ENCODE measurements at regions not wholly inside any gene's neighbourhood (a gene's known extent, or its start where the extent isn't known, plus 50 kb on each side); places are given as distances from the start of the nearest gene placed in this dataset.
"Not testable (repeated sequence)": the region's sequence is repeated elsewhere in the genome, so short reads cannot be mapped to it uniquely, and the experiment has no call there.

DNA sequence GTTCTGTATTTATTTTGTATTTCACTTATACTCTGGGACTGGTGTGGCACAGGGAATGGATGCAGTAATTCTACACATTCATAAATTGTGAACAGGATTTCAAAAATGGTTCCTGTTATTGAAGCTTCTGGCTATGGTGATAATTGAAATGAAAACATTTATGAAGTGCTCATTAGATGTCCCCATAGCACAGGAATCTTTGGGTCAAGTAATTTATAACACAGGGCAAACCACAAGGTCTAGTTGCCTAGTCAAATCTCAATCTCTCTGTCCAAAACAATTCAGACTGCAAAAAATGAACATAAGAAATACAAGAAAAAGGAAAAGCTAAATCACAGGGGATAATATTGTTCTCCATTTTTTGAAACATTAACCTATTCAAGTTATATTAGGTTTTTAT lies 117.5 kb upstream of the PTPRG start:
- DNase-seq (ENCODE audit: low read depth in 3 of 3) = no peak

DNA sequence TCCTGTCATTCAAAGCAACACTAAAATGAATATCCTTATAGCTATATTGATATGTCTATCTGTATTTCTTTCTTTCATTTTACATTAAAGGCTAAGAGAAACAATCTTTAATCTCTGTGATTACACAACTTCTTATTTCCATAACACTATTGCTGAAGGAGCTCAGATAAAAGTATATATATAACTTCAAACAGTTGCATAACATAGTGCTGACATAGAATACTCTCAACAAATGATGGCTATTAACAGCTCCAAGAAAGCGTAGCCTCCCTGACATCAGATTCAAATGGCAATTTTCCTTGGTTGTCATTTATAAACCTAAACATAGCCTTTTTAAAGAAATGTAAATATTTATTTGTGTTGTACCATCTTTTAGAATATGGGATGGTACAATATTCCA lies 116.6 kb upstream of the PTPRG start:
- DNase-seq (ENCODE audit: low read depth in 3 of 3) = no peak

DNA sequence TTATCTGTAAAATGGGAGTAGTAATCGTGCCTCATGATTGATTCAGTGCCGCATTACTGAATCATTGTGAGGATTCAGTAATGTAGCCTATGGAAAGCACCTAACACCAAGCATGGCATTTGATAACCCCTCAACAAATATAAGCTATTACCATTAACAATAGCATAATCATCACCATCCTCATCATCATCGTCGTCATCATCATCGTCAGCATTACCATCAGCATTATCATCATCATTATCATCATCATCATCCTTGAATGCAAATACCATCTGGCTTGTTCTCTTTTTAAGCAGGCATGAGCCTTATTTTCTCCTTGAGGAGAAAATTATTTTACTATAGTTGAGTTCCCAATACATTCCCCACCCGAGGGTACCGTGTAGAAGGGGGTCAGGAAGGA lies 115.4 kb upstream of the PTPRG start:
- DNase-seq (ENCODE audit: low read depth in 3 of 3) = no peak

- no peak for DNase-seq (ENCODE audit: low read depth in 3 of 3)
Observed at GRCh38 chr3:61446341-61446740, 115.0 kb upstream of the PTPRG start.

- no peak for DNase-seq (ENCODE audit: low read depth in 3 of 3)
Observed at GRCh38 chr3:61448378-61448777, 113.0 kb upstream of the PTPRG start.

DNA sequence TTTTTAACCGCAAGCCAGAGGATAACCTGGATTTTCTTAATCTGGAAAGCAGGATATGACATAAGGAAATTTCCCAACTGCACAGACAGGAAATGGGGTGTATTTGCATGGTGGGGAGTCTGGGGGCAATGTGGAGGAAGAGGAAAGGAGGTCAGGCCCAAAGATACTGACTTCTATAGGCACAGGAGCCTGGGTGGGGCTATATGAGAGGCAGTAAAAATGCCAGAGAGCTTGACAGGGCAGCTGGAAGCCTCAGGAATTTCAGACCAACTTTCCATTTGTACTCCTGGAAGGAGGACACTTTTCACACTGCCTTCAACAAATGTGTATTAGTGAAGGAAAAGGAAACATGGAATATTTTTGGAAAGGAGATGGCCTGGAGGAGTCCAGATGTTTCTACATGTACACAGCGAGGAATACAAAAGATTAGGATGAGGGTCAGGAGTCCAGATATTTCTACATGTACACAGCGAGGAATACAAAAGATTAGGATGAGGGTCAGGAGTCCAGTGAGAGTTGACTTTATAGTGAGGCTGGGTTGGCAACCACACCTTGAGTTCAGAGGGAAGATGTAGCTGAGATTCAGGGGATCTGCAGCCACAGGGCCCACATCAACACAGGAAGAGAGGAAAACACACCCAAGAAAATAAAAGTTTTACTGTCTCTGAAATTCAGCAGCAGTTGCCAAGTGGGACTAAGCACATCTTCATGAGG lies 111.9 kb upstream of the PTPRG start:
- no peak for DNase-seq (ENCODE audit: low read depth in 3 of 3)

DNA sequence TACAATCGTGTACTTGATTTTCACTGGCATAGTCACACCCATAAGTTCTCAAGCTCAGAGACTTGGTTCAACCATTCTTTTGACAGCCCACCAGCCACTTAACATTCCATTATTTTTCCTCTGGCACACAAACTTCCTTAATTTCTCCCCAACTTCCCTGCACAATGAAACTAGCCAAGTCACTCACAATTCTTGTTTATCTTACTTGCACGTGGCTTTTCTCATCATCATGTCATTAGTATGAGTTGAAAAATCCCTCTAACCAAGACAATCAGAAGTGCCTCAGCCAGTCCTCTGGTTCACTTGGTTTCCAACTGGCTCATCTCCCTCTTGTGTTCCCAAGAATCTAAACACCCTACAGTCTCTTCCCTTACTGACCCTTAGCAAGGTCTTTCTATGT lies 110.5 kb upstream of the PTPRG start:
- no peak for DNase-seq (ENCODE audit: low read depth in 3 of 3)

DNA sequence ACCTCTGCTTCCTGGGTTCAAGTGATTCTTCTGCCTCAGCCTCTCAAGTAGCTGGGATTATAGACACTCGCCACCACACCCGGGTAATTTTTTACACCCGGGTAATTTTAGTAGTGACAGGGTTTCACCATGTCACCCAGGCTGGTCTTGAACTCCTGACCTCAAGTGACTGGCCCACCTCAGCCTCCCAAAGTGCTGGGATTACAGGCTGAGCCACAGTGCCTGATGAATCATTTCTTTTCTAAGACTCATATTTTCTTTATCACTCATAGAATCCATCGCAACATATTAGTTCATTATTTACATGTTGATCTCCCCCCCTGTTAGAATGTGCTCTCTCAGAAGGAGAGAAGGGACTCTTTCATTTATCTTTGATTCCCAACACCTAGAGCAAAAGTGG lies 109.5 kb upstream of the PTPRG start:
- no peak for DNase-seq (ENCODE audit: low read depth in 3 of 3)

DNA sequence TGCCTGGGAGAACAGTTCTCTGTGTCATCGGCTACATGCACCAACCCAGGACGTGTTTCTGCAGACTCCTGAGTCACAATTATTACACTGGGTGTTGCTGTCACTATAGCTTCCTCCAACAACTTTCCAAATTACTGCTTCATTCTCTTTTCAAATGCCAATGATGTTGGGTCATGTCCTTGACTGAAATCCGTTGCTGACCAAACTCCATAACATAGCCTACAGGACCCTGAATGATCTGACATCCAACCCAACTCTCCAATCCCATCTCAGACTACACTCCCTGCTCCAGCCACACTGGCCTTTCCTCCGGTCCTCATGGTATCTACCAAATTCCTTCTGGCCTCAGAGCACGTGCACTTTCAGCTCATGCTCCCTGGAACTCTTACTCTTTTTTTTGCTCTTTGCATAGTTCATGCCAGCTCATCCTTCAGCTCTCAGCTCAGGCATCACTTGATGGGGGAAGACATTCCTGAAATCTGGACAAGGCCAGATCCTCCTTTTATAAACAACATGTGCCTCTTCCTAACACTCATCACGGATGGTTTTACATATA lies 108.8 kb upstream of the PTPRG start:
- no peak for DNase-seq (ENCODE audit: low read depth in 3 of 3)

- no peak for DNase-seq (ENCODE audit: low read depth in 3 of 3)
Observed at GRCh38 chr3:61454006-61454585, 107.3 kb upstream of the PTPRG start.

- no peak for DNase-seq (ENCODE audit: low read depth in 3 of 3)
Observed at GRCh38 chr3:61454801-61455200, 106.6 kb upstream of the PTPRG start.

- DNase-seq (ENCODE audit: low read depth in 3 of 3) = no peak
Observed at GRCh38 chr3:61460636-61461035, 100.7 kb upstream of the PTPRG start.

GRCh38 chr3:61463191-61463590 lies 98.2 kb upstream of the PTPRG start:
- DNase-seq (ENCODE audit: low read depth in 3 of 3) = no peak

DNA sequence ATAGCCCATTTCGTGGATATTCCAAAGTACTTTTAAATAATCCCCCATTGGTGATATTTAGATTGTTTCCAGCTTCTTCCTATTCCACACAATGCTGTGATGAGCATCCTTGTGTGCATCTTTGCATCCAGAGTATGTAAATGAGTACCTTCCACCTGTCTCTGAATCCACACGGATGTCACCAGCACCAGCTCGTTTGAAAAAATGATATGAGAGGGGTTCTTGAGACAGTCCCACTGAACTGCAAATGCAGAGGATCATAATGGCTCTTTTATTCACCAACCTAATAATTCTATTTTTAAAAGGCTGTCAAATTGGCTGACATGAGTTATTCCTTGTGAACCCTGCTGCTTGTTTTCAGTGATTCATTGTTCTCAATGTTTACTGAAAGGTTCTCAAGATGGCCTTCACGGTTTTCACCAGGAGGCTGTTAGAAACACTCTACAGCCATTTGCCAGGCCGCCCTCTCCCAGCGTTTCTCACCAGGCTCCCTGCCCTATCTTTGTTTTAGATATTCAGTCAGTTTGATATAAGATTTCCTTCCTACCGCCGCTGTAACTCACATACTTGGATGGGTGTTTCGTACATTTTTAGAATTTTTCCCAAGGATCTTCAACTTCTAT lies 96.7 kb upstream of the PTPRG start:
- DNase-seq (ENCODE audit: low read depth in 3 of 3) = no peak

GRCh38 chr3:61466357-61466756 lies 95.0 kb upstream of the PTPRG start:
- DNase-seq (ENCODE audit: low read depth in 3 of 3) = no peak

GRCh38 chr3:61483997-61484396 lies 77.4 kb upstream of the PTPRG start:
- DNase-seq (ENCODE audit: low read depth in 3 of 3) = no peak

GRCh38 chr3:61493339-61493738 lies 68.0 kb upstream of the PTPRG start:
- DNase-seq (ENCODE audit: low read depth in 3 of 3) = no peak

DNA sequence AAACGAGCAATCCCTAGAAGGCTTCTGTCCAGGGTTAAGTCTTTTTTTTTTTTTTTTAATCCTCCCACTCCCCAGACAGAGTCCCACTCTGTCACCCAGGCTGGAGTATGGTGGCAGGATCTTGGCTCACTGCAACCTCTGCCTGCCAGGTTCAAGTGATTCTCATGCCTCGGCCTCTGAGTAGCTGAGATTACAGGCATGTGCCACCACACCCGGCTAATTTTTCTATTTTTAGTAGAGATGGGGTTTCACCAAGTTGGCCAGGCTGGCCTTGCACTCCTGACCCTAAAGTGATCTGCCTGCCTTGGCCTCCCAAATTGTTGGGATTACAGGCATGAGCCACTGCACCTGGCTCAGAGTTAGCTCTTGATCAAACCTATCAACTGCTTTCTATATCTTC lies 67.1 kb upstream of the PTPRG start:
- not testable (repeated sequence) for DNase-seq (ENCODE audit: low read depth in 3 of 3)

GRCh38 chr3:61497463-61497862 lies 63.9 kb upstream of the PTPRG start:
- no peak for DNase-seq (ENCODE audit: low read depth in 3 of 3)

DNA sequence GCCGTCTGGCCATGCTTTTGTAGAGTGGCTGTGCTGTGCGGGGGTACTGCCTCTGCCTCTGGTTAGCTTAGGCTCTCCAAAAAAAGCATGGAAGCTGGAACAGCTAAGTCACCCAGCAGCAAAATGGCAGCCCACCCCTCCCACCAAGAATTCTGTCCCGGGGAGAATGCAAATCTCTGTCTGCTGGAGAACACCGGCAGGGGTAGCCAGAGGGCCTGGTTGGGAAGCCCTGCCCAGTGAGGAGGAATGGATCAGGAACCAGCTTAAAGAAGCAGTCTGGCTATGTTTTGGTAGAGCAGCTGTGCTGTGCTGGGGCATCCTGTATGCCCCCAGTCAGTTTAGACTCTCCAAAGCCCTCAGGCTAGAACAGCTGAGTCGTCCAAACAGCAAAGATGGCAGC lies 56.2 kb upstream of the PTPRG start:
- DNase-seq (ENCODE audit: low read depth in 3 of 3) = no peak

DNA sequence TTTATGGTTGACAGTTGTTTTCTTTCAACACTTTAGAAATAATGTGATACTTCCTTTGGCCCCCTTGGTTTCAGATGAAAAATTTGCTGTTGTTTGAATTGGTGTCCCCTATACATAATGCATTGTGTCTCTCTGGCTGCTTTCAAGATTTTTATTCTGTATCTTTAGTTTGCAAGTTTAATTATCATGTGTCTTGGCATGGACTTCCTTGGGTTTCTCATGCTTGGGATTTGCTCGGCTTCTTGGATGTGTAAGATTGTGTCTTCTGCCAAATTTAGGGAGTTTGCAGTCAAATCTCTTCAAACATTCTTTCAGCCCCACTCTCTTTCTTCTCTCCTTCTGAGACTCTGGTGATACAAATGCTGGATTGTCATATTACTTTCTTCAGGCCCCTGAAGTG lies 53.4 kb upstream of the PTPRG start:
- DNase-seq (ENCODE audit: low read depth in 3 of 3) = no peak
